GM12874 (cell line): ENCODE measurements at regions not wholly inside any gene's neighbourhood (a gene's known extent, or its start where the extent isn't known, plus 50 kb on each side); places are given as distances from the start of the nearest gene placed in this dataset.

Experiments used
- TF ChIP-seq, protein P1 (sequence below): IDR thresholded peaks from 2 replicates; pipeline ENCODE4 v1.5.1; 2011; ENCODE audit warnings: low read depth, mild to moderate bottlenecking, control low read depth, low read length, moderate library complexity; ENCODE audit not compliant: insufficient read depth

DNA sequence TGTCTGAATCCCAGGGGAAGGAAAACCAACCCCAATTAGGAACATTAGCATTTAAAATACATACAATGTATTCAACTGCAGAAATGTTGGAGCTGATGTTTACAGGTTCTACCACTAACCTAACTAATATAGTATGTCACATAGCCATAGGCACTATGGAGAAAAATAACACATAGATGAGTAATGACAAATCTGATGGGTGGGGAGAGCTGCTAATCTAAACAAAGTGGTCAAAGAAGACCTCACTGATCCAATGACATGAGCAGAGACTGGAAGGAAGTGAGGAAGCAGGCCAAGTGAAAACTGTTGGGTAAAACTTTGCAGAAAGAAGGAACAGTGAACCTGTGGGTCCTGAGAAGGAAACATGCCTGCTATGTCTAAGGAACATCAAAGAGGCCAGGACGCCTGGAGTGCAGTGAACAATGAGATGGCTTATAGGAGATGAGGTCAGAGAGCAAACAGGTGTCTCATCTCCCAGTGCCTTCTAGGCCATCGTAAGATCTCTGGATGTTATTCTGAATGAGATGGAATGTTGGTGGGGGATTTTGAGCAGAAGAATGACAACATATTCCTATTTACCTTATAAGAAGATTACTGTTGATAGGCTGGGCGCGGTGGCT lies 135.7 kb downstream of the ALDH8A1 start:
- TF ChIP-seq, protein P1, sequence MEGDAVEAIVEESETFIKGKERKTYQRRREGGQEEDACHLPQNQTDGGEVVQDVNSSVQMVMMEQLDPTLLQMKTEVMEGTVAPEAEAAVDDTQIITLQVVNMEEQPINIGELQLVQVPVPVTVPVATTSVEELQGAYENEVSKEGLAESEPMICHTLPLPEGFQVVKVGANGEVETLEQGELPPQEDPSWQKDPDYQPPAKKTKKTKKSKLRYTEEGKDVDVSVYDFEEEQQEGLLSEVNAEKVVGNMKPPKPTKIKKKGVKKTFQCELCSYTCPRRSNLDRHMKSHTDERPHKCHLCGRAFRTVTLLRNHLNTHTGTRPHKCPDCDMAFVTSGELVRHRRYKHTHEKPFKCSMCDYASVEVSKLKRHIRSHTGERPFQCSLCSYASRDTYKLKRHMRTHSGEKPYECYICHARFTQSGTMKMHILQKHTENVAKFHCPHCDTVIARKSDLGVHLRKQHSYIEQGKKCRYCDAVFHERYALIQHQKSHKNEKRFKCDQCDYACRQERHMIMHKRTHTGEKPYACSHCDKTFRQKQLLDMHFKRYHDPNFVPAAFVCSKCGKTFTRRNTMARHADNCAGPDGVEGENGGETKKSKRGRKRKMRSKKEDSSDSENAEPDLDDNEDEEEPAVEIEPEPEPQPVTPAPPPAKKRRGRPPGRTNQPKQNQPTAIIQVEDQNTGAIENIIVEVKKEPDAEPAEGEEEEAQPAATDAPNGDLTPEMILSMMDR = no peak

DNA sequence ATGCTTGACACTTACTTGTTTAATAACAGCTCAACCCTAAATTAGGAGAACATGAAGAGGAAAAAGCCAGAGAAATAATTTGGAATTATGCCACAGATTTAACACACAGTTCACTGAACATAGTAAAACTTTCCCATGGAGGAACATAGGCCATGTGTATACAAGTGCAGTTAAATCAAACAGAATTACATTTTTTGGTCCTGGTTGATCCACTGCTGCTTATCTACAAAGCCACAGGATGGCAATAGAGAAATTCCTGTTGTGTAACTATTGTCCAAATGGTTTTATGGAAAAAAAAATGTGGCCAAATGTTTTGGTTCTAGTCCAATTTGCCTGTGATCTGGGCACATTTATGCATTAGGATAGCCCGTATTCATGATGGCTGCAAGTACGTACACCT lies 136.8 kb downstream of the ALDH8A1 start:
- TF ChIP-seq, protein P1 = no peak

DNA sequence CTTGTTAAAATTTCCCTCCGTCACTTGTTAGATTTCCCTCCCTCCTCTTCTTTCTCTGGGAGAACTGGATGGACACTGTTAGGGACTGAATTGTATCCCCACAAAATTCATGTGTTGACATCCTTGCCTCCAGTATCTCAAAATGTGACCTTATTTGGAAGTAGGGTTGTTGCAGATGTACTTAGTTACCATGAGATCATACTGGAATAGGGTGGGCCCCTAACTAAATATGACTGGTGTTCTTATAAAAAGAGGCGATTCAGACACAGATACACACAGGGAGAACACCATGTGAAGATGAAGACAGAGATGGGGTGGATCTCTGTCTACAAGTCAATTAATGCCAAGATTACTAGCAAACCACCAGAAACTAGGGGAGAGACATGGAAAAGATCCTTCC lies 139.5 kb downstream of the ALDH8A1 start:
- TF ChIP-seq, protein P1 = no peak

DNA sequence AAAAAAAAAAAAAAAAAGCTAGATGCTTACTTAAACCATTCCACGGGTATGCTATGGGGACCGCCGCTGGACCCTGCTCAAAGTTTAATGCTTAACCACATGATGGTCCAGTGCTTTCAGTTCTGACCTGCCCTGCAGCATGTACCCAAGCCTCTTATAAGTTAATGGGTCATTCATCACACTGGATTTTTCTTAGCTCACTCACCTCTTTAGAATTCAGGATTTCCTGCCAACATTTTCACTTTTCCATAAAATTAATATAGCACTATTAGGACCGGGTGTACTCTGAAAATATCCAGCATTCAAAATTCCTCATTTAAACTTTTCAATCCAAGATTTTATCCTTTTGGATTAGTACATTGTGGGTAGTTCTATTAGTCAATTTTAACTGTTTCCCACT lies 140.8 kb downstream of the ALDH8A1 start:
- TF ChIP-seq, protein P1 = no peak

DNA sequence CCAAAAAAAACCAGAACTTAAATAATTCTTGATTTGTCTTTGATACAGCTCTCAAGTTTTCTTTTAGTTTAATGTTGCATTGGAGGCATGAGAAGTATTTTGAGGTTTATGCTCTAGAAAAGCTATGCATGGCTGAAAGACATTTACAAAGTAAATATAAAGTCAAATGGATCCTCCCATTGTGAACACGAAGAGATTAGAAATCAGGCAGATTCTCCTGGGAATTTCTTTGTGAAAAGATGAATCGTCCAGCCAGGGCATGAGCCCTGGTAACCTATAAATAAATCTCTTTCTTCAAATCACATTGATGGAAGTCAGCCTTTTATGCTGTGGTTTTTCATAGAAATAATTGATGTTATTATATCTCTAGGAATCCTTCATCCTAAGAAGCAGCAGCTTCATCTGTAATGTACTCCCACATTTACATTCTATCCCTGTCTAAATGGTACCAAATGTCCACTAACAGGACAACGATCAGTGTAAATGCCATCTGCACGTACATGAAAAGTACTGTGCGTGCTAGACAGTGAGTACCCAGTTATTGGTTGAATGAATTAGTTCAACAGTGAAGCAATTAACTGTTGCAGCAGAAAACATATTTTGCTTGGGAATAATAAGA lies 143.6 kb downstream of the ALDH8A1 start:
- TF ChIP-seq, protein P1 = no peak

DNA sequence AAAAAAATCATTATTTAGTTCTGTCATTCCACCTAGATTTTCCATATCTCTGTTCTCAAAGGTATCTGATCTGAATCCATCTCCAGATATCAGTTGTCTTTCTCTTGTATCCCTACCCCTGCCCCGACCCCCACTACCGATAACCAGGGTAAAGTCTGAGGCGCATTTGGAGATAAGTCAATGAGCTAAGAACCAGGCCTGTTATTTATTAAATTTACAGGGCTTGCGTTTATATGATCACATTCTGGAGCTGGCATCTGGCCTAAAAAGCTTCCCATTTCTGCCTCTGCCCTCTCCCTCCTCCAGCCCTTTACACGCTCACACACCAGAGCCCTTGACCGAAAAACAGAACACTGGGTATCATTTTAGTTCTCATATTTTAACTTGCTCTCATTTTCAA lies 144.7 kb downstream of the ALDH8A1 start:
- TF ChIP-seq, protein P1 = no peak

DNA sequence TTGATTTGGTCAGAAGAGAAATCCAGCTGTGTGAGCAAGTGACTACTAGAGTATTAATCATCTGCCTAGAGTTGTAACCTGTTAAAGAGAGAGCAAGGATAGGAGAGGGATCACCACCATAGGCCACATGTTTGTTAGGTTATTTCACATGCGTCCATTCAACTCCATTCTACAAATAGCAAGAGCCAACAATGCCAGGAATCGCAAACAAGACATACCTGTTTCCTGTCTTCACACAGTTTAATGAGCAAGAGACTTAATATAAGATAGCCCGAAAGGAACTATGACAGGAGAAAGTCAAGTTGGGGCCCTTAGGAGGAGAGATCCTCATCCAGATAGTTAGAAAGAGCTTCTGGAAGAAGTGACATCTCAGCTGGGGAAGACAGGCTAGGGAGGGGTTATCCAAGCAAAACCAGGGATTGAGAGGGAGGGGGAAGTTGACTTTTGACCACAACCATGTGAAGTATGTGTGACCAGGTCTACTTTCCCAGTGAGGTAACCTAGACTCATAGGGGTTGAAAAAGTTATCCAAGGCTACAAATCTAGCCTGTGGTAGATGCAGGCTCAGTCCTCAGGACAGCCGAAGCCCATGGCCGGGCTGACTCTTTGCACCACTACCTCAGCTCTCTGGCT lies 147.4 kb downstream of the ALDH8A1 start:
- TF ChIP-seq, protein P1 = no peak
